IMR-90 (cell line): ENCODE measurements at regions not wholly inside any gene's neighbourhood (a gene's known extent, or its start where the extent isn't known, plus 50 kb on each side); places are given as distances from the start of the nearest gene placed in this dataset.

Experiments used
- ATAC-seq: fragments of 200-7000 bp; cut with Tn5 transposase; 2 replicates; pipeline ENCODE4 v1.9.1; 2020; ENCODE audit warnings: low read depth, mild to moderate bottlenecking, moderate library complexity
- BruUV-seq: library from RNA; stranded (reverse); fragments of 400-500 nt; replicated peaks from 2 replicates; lab custom pipeline; 2021; lab: Mats Ljungman, UMichigan
- CTCF ChIA-PET: fragments of 300-600 bp; formaldehyde crosslinking; extraction: SDS; loops from one replicate; lab custom pipeline; 2021; ENCODE audit warnings: antibody characterized with exemption; lab: Yijun Ruan, JAX
- POLR2A ChIA-PET: fragments of 300-600 bp; sonication (Branson Sonifier 250); formaldehyde crosslinking; loops from one replicate; lab custom pipeline; 2022; ENCODE audit warnings: antibody characterized with exemption; ENCODE audit not compliant: unreplicated experiment; lab: Charles Lee
- DNase-seq: peaks from one replicate; pipeline ENCODE4 v3.0.0; 2013
- H2AFZ ChIP-seq: replicated peaks from 2 replicates; pipeline ENCODE3; 2013; ENCODE audit warnings: low read length, mild to moderate bottlenecking; ENCODE audit not compliant: poor library complexity
- H2AK5ac ChIP-seq: 2 replicates; pipeline ENCODE4 v1.6.1; 2013; ENCODE audit warnings: low read depth, low read length, inconsistent platforms
- H2AK9ac ChIP-seq: replicated peaks from 2 replicates; pipeline ENCODE3; 2013; ENCODE audit warnings: mild to moderate bottlenecking, low read depth, low read length, moderate library complexity; ENCODE audit not compliant: poor library complexity
- H2BK120ac ChIP-seq: 2 replicates; pipeline ENCODE4 v1.6.1; 2013; ENCODE audit warnings: low read depth, low read length, inconsistent platforms
- H2BK15ac ChIP-seq: 3 replicates; pipeline ENCODE4 v1.6.1; 2013; ENCODE audit warnings: low read depth, low read length, inconsistent platforms
- H2BK20ac ChIP-seq: 2 replicates; pipeline ENCODE4 v1.6.1; 2013; ENCODE audit warnings: low read depth, mild to moderate bottlenecking, inconsistent platforms, low read length, moderate library complexity
- H2BK5ac ChIP-seq: 2 replicates; pipeline ENCODE4 v1.6.1; 2013; ENCODE audit warnings: mild to moderate bottlenecking, low read depth, low read length, inconsistent platforms; ENCODE audit not compliant: poor library complexity, severe bottlenecking
- H3K14ac ChIP-seq: replicated peaks from 2 replicates; pipeline ENCODE4 v1.6.1; 2013; ENCODE audit warnings: low read depth, low read length, inconsistent platforms
- H3K18ac ChIP-seq: 2 replicates; pipeline ENCODE4 v1.6.1; 2013; ENCODE audit warnings: low read depth, low read length, control low read depth
- H3K23ac ChIP-seq: 2 replicates; pipeline ENCODE4 v1.6.1; 2013; ENCODE audit warnings: low read depth, low read length, inconsistent platforms
- H3K27ac ChIP-seq: 2 replicates; pipeline ENCODE4 v1.5.1; 2013; ENCODE audit warnings: mild to moderate bottlenecking, control low read depth, low read length; ENCODE audit not compliant: insufficient read depth
- H3K27me3 ChIP-seq: 2 replicates; pipeline ENCODE4 v1.6.1; 2013; ENCODE audit warnings: low read length; ENCODE audit not compliant: control insufficient read depth, insufficient read depth
- H3K36me3 ChIP-seq: 2 replicates; pipeline ENCODE4 v1.6.1; 2013; ENCODE audit warnings: low read length, mixed read lengths; ENCODE audit not compliant: control insufficient read depth, insufficient read depth
- H3K4ac ChIP-seq: 2 replicates; pipeline ENCODE4 v1.6.1; 2013; ENCODE audit warnings: low read depth, low read length, inconsistent platforms
- H3K4me1 ChIP-seq: 2 replicates; pipeline ENCODE4 v1.6.1; 2013; ENCODE audit warnings: low read length, mixed read lengths; ENCODE audit not compliant: control insufficient read depth, insufficient read depth
- H3K4me2 ChIP-seq: 2 replicates; pipeline ENCODE4 v1.6.1; 2013; ENCODE audit warnings: low read depth, mild to moderate bottlenecking, control low read depth, low read length, moderate library complexity
- H3K4me3 ChIP-seq: 2 replicates; pipeline ENCODE4 v1.5.1; 2013; ENCODE audit warnings: low read depth, mild to moderate bottlenecking, control low read depth, low read length, moderate library complexity; ENCODE audit not compliant: insufficient read depth
- H3K56ac ChIP-seq: 2 replicates; pipeline ENCODE4 v1.6.1; 2013; ENCODE audit warnings: low read length, inconsistent platforms; ENCODE audit not compliant: insufficient read depth; ENCODE audit errors: extremely low read depth
- H3K79me1 ChIP-seq, 2 experiments: 2 replicates each; pipeline ENCODE4 v1.6.1; 2013; ENCODE audit warnings: low read length in 2 of 2, inconsistent platforms in 1 of 2, low read depth in 1 of 2
- H3K9ac ChIP-seq: 2 replicates; pipeline ENCODE4 v1.6.1; 2013; ENCODE audit warnings: low read depth, low read length, control low read depth
- H3K9me1 ChIP-seq: 2 replicates; pipeline ENCODE4 v1.6.1; 2013; ENCODE audit warnings: low read length, inconsistent platforms; ENCODE audit not compliant: insufficient read depth
- H3K9me3 ChIP-seq: 2 replicates; pipeline ENCODE4 v1.6.1; 2013; ENCODE audit warnings: low read length; ENCODE audit not compliant: control insufficient read depth, insufficient read depth
- H4K20me1 ChIP-seq: 2 replicates; pipeline ENCODE4 v1.6.1; 2013; ENCODE audit warnings: low read length, inconsistent platforms; ENCODE audit not compliant: insufficient read depth
- H4K5ac ChIP-seq: 2 replicates; pipeline ENCODE4 v1.6.1; 2013; ENCODE audit warnings: mild to moderate bottlenecking, low read depth, low read length, control low read depth
- H4K8ac ChIP-seq, 2 experiments: 2 replicates each; pipeline ENCODE4 v1.6.1; 2013; ENCODE audit warnings: low read depth in 2 of 2, low read length in 2 of 2, control low read depth in 1 of 2, inconsistent platforms in 1 of 2
- H4K91ac ChIP-seq: 2 replicates; pipeline ENCODE4 v1.6.1; 2013; ENCODE audit warnings: low read depth, low read length, inconsistent platforms; ENCODE audit not compliant: insufficient read depth
- BHLHE40 ChIP-seq: fragments of 150-350 bp; IDR thresholded peaks from 2 replicates; pipeline ENCODE4 v1.6.1; 2016; ENCODE audit warnings: mild to moderate bottlenecking, low read depth, low read length
- CEBPB ChIP-seq: IDR thresholded peaks from 2 replicates; pipeline ENCODE4 v1.6.1; 2012; ENCODE audit warnings: low read depth, low read length, improper control_type of control experiment
- CHD1 ChIP-seq: IDR thresholded peaks from 2 replicates; pipeline ENCODE4 v1.6.1; 2012; ENCODE audit warnings: low read depth, low read length, improper control_type of control experiment
- NFE2L2 ChIP-seq: fragments of 150-350 bp; IDR thresholded peaks from 2 replicates; pipeline ENCODE4 v1.6.1; 2016; ENCODE audit warnings: low read depth, mild to moderate bottlenecking, low read length
- POLR2A ChIP-seq: IDR thresholded peaks from 2 replicates; pipeline ENCODE4 v1.6.1; 2012; ENCODE audit warnings: mild to moderate bottlenecking, low read depth, low read length
- RCOR1 ChIP-seq: IDR thresholded peaks from 2 replicates; pipeline ENCODE4 v1.6.1; 2012; ENCODE audit warnings: mild to moderate bottlenecking, low read length, improper control_type of control experiment; ENCODE audit not compliant: insufficient replicate concordance
- SMC3 ChIP-seq: fragments of 150-350 bp; IDR thresholded peaks from 2 replicates; pipeline ENCODE4 v1.6.1; 2016; ENCODE audit warnings: low read depth, mild to moderate bottlenecking, antibody characterized with exemption, low read length, moderate library complexity
- WGBS, 2 experiments: methylation state at CpG; one replicate each; pipeline versions ENCODE4 v1.1.5 to v1.1.7; 2013; ENCODE audit warnings: missing lambda C conversion rate in 2 of 2; ENCODE audit not compliant: insufficient read length in 1 of 2; ENCODE audit errors: extremely low coverage in 2 of 2; 5-methylcytosine and 5-hydroxymethylcytosine counted together
- dilution Hi-C: fragments of 300-500 bp; cut with HindIII; formaldehyde crosslinking; loops from one replicate; pipeline ENCODE4 v1.14.3; 2018; ENCODE audit warnings: low sequenced_read_pairs; ENCODE audit not compliant: unreplicated experiment
- in situ Hi-C: fragments of 300-500 bp; cut with MboI; formaldehyde crosslinking; loops from 3 replicates; pipeline ENCODE4 v1.14.3; 2019; ENCODE audit warnings: low sequenced_read_pairs, inconsistent platforms, mixed read lengths
- intact Hi-C: fragments of 100-400 bp; cut with micrococcal nuclease; formaldehyde crosslinking; loops from 2 replicates; pipeline ENCODE4 v1.10.0; 2022
- TF ChIP-seq, protein P1 (sequence below): fragments of 150-350 bp; IDR thresholded peaks from 2 replicates; pipeline ENCODE4 v1.6.1; 2016; ENCODE audit warnings: low read depth, mild to moderate bottlenecking, low read length, moderate library complexity, borderline replicate concordance

DNA sequence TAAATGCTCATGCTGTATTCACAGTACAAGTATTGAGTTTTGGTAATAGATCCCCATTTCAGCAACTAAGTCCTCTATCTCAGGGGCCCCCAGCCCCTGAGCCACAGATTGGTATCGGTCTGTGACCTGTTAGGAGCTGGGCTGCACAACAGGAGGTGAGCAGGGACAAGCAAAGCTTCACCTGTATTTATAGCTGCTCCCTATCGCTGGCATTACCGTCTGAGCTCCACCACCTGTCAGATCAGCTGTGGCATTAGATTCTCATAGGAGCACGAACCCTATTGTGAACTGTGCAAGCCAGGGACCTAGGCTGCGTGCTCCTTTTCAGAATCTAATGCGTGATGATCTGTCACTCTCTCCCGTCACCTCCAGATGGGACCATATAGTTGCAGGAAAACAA lies 262.8 kb upstream of the UBE2E2 start:
- 64% methylated on average over 2 of the region's 7 CpGs; no CpG with 5 or more reads in 1 of the 2 experiments for WGBS, 2 experiments

More for the DNA sequence above, 262.8 kb upstream of the UBE2E2 start:
- H2AFZ ChIP-seq, result no peak overlapping the region
- H3K9ac ChIP-seq, result no peak overlapping the region
- no peak overlapping the region for H2BK15ac ChIP-seq
- no peak overlapping the region for H2BK120ac ChIP-seq
- in situ Hi-C loops (no loop called here), intact Hi-C loops (no loop called here), dilution Hi-C loops (no loop called here)
- no peak overlapping the region for H4K8ac ChIP-seq
- no peak overlapping the region for H2BK5ac ChIP-seq
- POLR2A ChIA-PET, result no interaction called here
- H4K91ac ChIP-seq, result no peak overlapping the region
- no peak overlapping the region for H3K27ac ChIP-seq
- H3K56ac ChIP-seq, result no peak overlapping the region
- TF ChIP-seq NFE2L2 (no peak), SMC3 (no peak), POLR2A (no peak), BHLHE40 (no peak), RCOR1 (no peak), CHD1 (no peak), CEBPB (no peak)
- TF ChIP-seq, protein P1, sequence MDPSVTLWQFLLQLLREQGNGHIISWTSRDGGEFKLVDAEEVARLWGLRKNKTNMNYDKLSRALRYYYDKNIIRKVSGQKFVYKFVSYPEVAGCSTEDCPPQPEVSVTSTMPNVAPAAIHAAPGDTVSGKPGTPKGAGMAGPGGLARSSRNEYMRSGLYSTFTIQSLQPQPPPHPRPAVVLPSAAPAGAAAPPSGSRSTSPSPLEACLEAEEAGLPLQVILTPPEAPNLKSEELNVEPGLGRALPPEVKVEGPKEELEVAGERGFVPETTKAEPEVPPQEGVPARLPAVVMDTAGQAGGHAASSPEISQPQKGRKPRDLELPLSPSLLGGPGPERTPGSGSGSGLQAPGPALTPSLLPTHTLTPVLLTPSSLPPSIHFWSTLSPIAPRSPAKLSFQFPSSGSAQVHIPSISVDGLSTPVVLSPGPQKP, result no peak
- no peak overlapping the region for H3K18ac ChIP-seq
- H2BK20ac ChIP-seq, result no peak overlapping the region
- H3K79me1 ChIP-seq, result no peaks in the 10 kb centered on the region
- H3K4me3 ChIP-seq, result no peak overlapping the region
- ATAC-seq, result no peak
- no peaks in the 10 kb centered on the region for H3K27me3 ChIP-seq
- H4K5ac ChIP-seq, result no peak overlapping the region
- no peak overlapping the region for H3K4ac ChIP-seq
- no peak overlapping the region for H3K14ac ChIP-seq
- no peak for DNase-seq
- H3K9me1 ChIP-seq, result no peaks in the 10 kb centered on the region
- no TSS peak for BruUV-seq
- CTCF ChIA-PET, result no interaction called here
- H3K36me3 ChIP-seq, result no peaks in the 10 kb centered on the region
- no peaks in the 10 kb centered on the region for H3K9me3 ChIP-seq
- no peak overlapping the region for H2AK9ac ChIP-seq
- no peaks in the 10 kb centered on the region for H4K20me1 ChIP-seq
- H2AK5ac ChIP-seq, result no peak overlapping the region
- H3K4me2 ChIP-seq, result no peak overlapping the region
- no peak overlapping the region for H3K23ac ChIP-seq
- no peaks in the 10 kb centered on the region for H3K4me1 ChIP-seq
